GM12878 (cell line): ENCODE measurements at regions not wholly inside any gene's neighbourhood (a gene's known extent, or its start where the extent isn't known, plus 50 kb on each side); places are given as distances from the start of the nearest gene placed in this dataset.

Experiments used
- ATAC-seq: fragments of 200-7000 bp; cut with Tn5 transposase; 3 replicates; pipeline ENCODE4 v1.9.1; 2020; ENCODE audit warnings: mild to moderate bottlenecking, moderate library complexity
- BruUV-seq: library from RNA; stranded (reverse); fragments of 400-500 nt; replicated peaks from 2 replicates; lab custom pipeline; 2021; lab: Mats Ljungman, UMichigan
- CTCF ChIA-PET: fragments of 300-600 bp; sonication (Branson Sonifier 250); formaldehyde crosslinking; extraction: SDS; loops from one replicate; lab custom pipeline; 2021; ENCODE audit warnings: inconsistent platforms; lab: Yijun Ruan, JAX
- POLR2A ChIA-PET: fragments of 350-600 bp; formaldehyde crosslinking; extraction: SDS; loops from one replicate; lab custom pipeline; 2021; ENCODE audit warnings: inconsistent platforms; lab: Charles Lee
- RAD21 ChIA-PET: fragments of 300-600 bp; sonication (Branson Sonifier 250); formaldehyde crosslinking; loops from one replicate; lab custom pipeline; 2023; ENCODE audit warnings: antibody characterized with exemption; ENCODE audit not compliant: unreplicated experiment; lab: Charles Lee
- SMC1A ChIA-PET: fragments of 300-600 bp; sonication (Branson Sonifier 250); formaldehyde crosslinking; loops from one replicate; lab custom pipeline; 2023; ENCODE audit not compliant: unreplicated experiment, uncharacterized antibody; lab: Charles Lee
- DNase-seq: peaks from one replicate; pipeline ENCODE4 v3.0.0-alpha.2; 2011; ENCODE audit warnings: low read depth, low spot score
- FAIRE-seq: peaks from 3 replicates; lab custom pipeline; 2011; peaks lifted over from hg19 to GRCh38; lab: Jason Lieb, UNC
- H2AFZ ChIP-seq: 2 replicates; pipeline ENCODE4 v1.6.0; 2011; ENCODE audit warnings: low read depth, low read length, control low read depth; ENCODE audit not compliant: control insufficient read depth
- H3K27ac ChIP-seq: 2 replicates; pipeline ENCODE4 v1.5.1; 2011; ENCODE audit warnings: control low read depth; ENCODE audit not compliant: control insufficient read depth, insufficient read depth
- H3K27me3 ChIP-seq, 2 experiments: replicated peaks in 1 of 2; 2 replicates each; pipeline versions ENCODE4 v1.6.0 to v1.6.1; 2011; ENCODE audit warnings: low read length in 1 of 2; ENCODE audit not compliant: control insufficient read depth in 2 of 2, insufficient read depth in 2 of 2
- H3K36me3 ChIP-seq, 2 experiments: 2 replicates each; pipeline ENCODE4 v1.5.1; 2011; ENCODE audit warnings: low read length in 1 of 2; ENCODE audit not compliant: control insufficient read depth in 2 of 2, insufficient read depth in 2 of 2
- H3K4me1 ChIP-seq: 2 replicates; pipeline ENCODE4 v1.6.1; 2011; ENCODE audit warnings: mild to moderate bottlenecking, low read length, moderate library complexity, mixed read lengths; ENCODE audit not compliant: control insufficient read depth, insufficient read depth
- H3K4me2 ChIP-seq: 2 replicates; pipeline ENCODE4 v1.6.0; 2011; ENCODE audit warnings: control low read depth; ENCODE audit not compliant: control insufficient read depth, insufficient read depth
- H3K4me3 ChIP-seq: fragments of 200-600 bp; sonication (generic); 2 replicates; pipeline ENCODE4 v1.5.1; 2016
- H3K79me2 ChIP-seq: 2 replicates; pipeline ENCODE4 v1.6.0; 2011; ENCODE audit warnings: low read length; ENCODE audit not compliant: control insufficient read depth, insufficient read depth
- H3K9ac ChIP-seq: 2 replicates; pipeline ENCODE4 v1.8.0; 2011; ENCODE audit warnings: low read length, control low read depth, mixed read lengths; ENCODE audit not compliant: control insufficient read depth, insufficient read depth
- H3K9me3 ChIP-seq: replicated peaks from 3 replicates; pipeline ENCODE4 v1.5.1; 2011; ENCODE audit warnings: mild to moderate bottlenecking, low read length; ENCODE audit not compliant: control insufficient read depth, insufficient read depth
- H4K20me1 ChIP-seq: 2 replicates; pipeline ENCODE4 v1.6.0; 2011; ENCODE audit not compliant: control insufficient read depth, insufficient read depth
- BRCA1 ChIP-seq: IDR thresholded peaks from 2 replicates; pipeline ENCODE4 v1.6.1; 2011; ENCODE audit warnings: low read depth, low read length, improper control_type of control experiment
- CBFB ChIP-seq: IDR thresholded peaks from 2 replicates; pipeline ENCODE4 v1.6.1; 2016; ENCODE audit warnings: antibody characterized with exemption, low read depth
- CHD1 ChIP-seq: IDR thresholded peaks from 2 replicates; pipeline ENCODE4 v1.6.1; 2012; ENCODE audit warnings: low read depth, low read length, improper control_type of control experiment
- CREM ChIP-seq: IDR thresholded peaks from 2 replicates; pipeline ENCODE4 v1.6.1; 2014; ENCODE audit warnings: antibody characterized with exemption, low read depth
- EED ChIP-seq: sonication (generic); IDR thresholded peaks from 2 replicates; pipeline ENCODE4 v1.6.1; 2016; ENCODE audit warnings: antibody characterized with exemption, low read depth
- ESRRA ChIP-seq: IDR thresholded peaks from 2 replicates; pipeline ENCODE4 v1.6.1; 2012; ENCODE audit warnings: mild to moderate bottlenecking, low read length, improper control_type of control experiment
- GABPA ChIP-seq: IDR thresholded peaks from 2 replicates; pipeline ENCODE4 v1.6.1; 2014; ENCODE audit warnings: antibody characterized with exemption, low read depth, mild to moderate bottlenecking, inconsistent platforms
- HCFC1 ChIP-seq: fragments of 150-350 bp; IDR thresholded peaks from 2 replicates; pipeline ENCODE4 v1.6.1; 2014; ENCODE audit warnings: low read length
- IKZF2 ChIP-seq, 2 experiments: fragments of 450-650 bp; IDR thresholded peaks; 2 replicates each; pipeline ENCODE4 v1.6.1; 2017; ENCODE audit warnings: mild to moderate bottlenecking in 2 of 2, moderate library complexity in 2 of 2
- SMAD5 ChIP-seq: IDR thresholded peaks from 2 replicates; pipeline ENCODE4 v1.6.1; 2016; ENCODE audit warnings: antibody characterized with exemption, low read depth
- SPI1 ChIP-seq: IDR thresholded peaks from 2 replicates; pipeline ENCODE4 v1.6.1; 2011; ENCODE audit warnings: low read depth, mild to moderate bottlenecking, low read length, moderate library complexity, borderline replicate concordance; ENCODE audit not compliant: insufficient read depth
- SUPT20H ChIP-seq: IDR thresholded peaks from 2 replicates; pipeline ENCODE4 v1.6.1; 2011; ENCODE audit warnings: low read depth, mild to moderate bottlenecking, low read length, moderate library complexity, borderline replicate concordance; ENCODE audit not compliant: control insufficient read depth
- YY1 ChIP-seq: IDR thresholded peaks from 2 replicates; pipeline ENCODE4 v1.6.1; 2011; ENCODE audit warnings: low read depth, mild to moderate bottlenecking, low read length
- ZBED1 ChIP-seq: IDR thresholded peaks from 2 replicates; pipeline ENCODE4 v1.6.1; 2016; ENCODE audit warnings: borderline replicate concordance
- WGBS: methylation state at CpG from one replicate; pipeline ENCODE4 v1.1.6; 2016; ENCODE audit warnings: low lambda C conversion rate; ENCODE audit not compliant: insufficient replicate concordance, insufficient coverage; ENCODE audit errors: missing lambda C conversion rate; 5-methylcytosine and 5-hydroxymethylcytosine counted together
- in situ Hi-C: fragments of 300-500 bp; cut with MboI; formaldehyde crosslinking; loops from 9 replicates; pipeline ENCODE4 v1.14.3; 2018; ENCODE audit warnings: mixed read lengths
- intact Hi-C: fragments of 100-400 bp; cut with micrococcal nuclease; formaldehyde crosslinking; loops from one replicate; pipeline ENCODE4 v1.14.2; 2022; ENCODE audit not compliant: unreplicated experiment

GRCh38 chrX:135644624-135645023, 68.8 kb upstream of the CT45A1 start:
- BruUV-seq: no TSS peak
- Histone ChIP-seq H2AFZ (no peak overlapping the region), H3K4me2 (no peak overlapping the region), H3K79me2 (no peaks in the 10 kb centered on the region)
- ChIA-PET POLR2A (no interaction called here), CTCF (no interaction called here)
- in situ Hi-C loops: no loop called here
- TF ChIP-seq YY1 (no peak), ZBED1 (no peak), CHD1 (no peak), HCFC1 (no peak), SPI1 (no peak), ESRRA (no peak), CBFB (no peak), CREM (no peak), IKZF2 (IDR thresholded peaks at IDR 0.05) (no peak), BRCA1 (no peak), SUPT20H (no peak), EED (no peak), SMAD5 (no peak), GABPA (no peak)
- TF ChIP-seq, all 136 proteins: peak for 0
- intact Hi-C loops: no loop called here
- no peaks in the 10 kb centered on the region for H3K4me1 ChIP-seq
- RAD21 ChIA-PET: no interaction called here
- no peak overlapping the region for H3K9ac ChIP-seq
- 20% methylated on average over 2 of the region's 2 CpGs for WGBS
- no peaks in the 10 kb centered on the region for H3K9me3 ChIP-seq
- no peak overlapping the region for H3K4me3 ChIP-seq
- FAIRE-seq (no peak), ATAC-seq (no peak), DNase-seq (no peak)
- no peaks in the 10 kb centered on the region for H4K20me1 ChIP-seq
- H3K27me3 ChIP-seq: no peaks in the 10 kb centered on the region
- SMC1A ChIA-PET: no interaction called here
- H3K36me3 ChIP-seq: no peaks in the 10 kb centered on the region
- no peak overlapping the region for H3K27ac ChIP-seq
